ENCODE measurements at regions not wholly inside any gene's neighbourhood (a gene's known extent, or its start where the extent isn't known, plus 50 kb on each side); places are given as distances from the start of the nearest gene placed in this dataset.

- DNase-seq (ENCODE audit: low read depth in 2 of 2): no peak
- Histone ChIP-seq H3K9me3 (ENCODE audit: control insufficient read depth, insufficient read depth, low read depth, low read length) (no peaks in the 10 kb centered on the region), H3K36me3 (ENCODE audit: control insufficient read depth, insufficient read depth, low read length) (no peaks in the 10 kb centered on the region), H3K4me2 (ENCODE audit: extremely low read depth, insufficient read depth, low read length) (no peak overlapping the region), H4K20me1 (ENCODE audit: control insufficient read depth, extremely low read depth, insufficient read depth, low read length) (no peaks in the 10 kb centered on the region), H3K4me1 (ENCODE audit: control insufficient read depth, extremely low read depth, insufficient read depth, low read length) (no peaks in the 10 kb centered on the region), H3K79me2 (ENCODE audit: control insufficient read depth, insufficient read depth, low read length) (no peaks in the 10 kb centered on the region), H3K9ac (ENCODE audit: insufficient read depth, low read length) (no peak overlapping the region), H3K27me3 (ENCODE audit: control insufficient read depth, insufficient read depth, low read length) (no peaks in the 10 kb centered on the region), H2AFZ (ENCODE audit: low read length) (no peak overlapping the region), H3K4me3 (replicated peaks in 1 of 4; ENCODE audit: control extremely low read depth in 1 of 4, insufficient read depth in 1 of 4, low read depth in 3 of 4, low read length in 4 of 4) (no peak overlapping the region), H3K27ac (ENCODE audit: insufficient read depth, low read length) (no peak overlapping the region)
- no peak for TF ChIP-seq EZH2 (IDR thresholded peaks at IDR 0.05; ENCODE audit: low read length, missing control alignments)
- no peak for TF ChIP-seq CTCF (conservative IDR thresholded peaks at IDR 0.05 in 1 of 2, IDR thresholded peaks at IDR 0.05 in 1 of 2; ENCODE audit: low read depth in 1 of 2, low read length in 2 of 2)
Observed at GRCh38 chr10:109328001-109328400, 595.3 kb downstream of the XPNPEP1 start.

GRCh38 chr10:109327266-109327665 is 596.0 kb downstream of the XPNPEP1 start:
- H4K20me1 ChIP-seq (ENCODE audit: control insufficient read depth, extremely low read depth, insufficient read depth, low read length): no peaks in the 10 kb centered on the region
- no peaks in the 10 kb centered on the region for H3K9me3 ChIP-seq (ENCODE audit: control insufficient read depth, insufficient read depth, low read depth, low read length)
- no peak overlapping the region for H2AFZ ChIP-seq (ENCODE audit: low read length)
- no peaks in the 10 kb centered on the region for H3K36me3 ChIP-seq (ENCODE audit: control insufficient read depth, insufficient read depth, low read length)
- no peaks in the 10 kb centered on the region for H3K27me3 ChIP-seq (ENCODE audit: control insufficient read depth, insufficient read depth, low read length)
- no peak overlapping the region for H3K27ac ChIP-seq (ENCODE audit: insufficient read depth, low read length)
- no peak for TF ChIP-seq EZH2 (IDR thresholded peaks at IDR 0.05; ENCODE audit: low read length, missing control alignments)
- TF ChIP-seq CTCF (conservative IDR thresholded peaks at IDR 0.05 in 1 of 2, IDR thresholded peaks at IDR 0.05 in 1 of 2; ENCODE audit: low read depth in 1 of 2, low read length in 2 of 2): no peak
- H3K79me2 ChIP-seq (ENCODE audit: control insufficient read depth, insufficient read depth, low read length): no peaks in the 10 kb centered on the region
- H3K9ac ChIP-seq (ENCODE audit: insufficient read depth, low read length): no peak overlapping the region
- no peaks in the 10 kb centered on the region for H3K4me1 ChIP-seq (ENCODE audit: control insufficient read depth, extremely low read depth, insufficient read depth, low read length)
- no peak overlapping the region for H3K4me3 ChIP-seq (replicated peaks in 1 of 4; ENCODE audit: control extremely low read depth in 1 of 4, insufficient read depth in 1 of 4, low read depth in 3 of 4, low read length in 4 of 4)
- peak in 1 of 2 donors; percentile 45 for DNase-seq (ENCODE audit: low read depth in 2 of 2)
- H3K4me2 ChIP-seq (ENCODE audit: extremely low read depth, insufficient read depth, low read length): no peak overlapping the region

GRCh38 chr10:109324721-109325120 is 598.6 kb downstream of the XPNPEP1 start:
- TF ChIP-seq EZH2 (IDR thresholded peaks at IDR 0.05; ENCODE audit: low read length, missing control alignments) (no peak), CTCF (conservative IDR thresholded peaks at IDR 0.05 in 1 of 2, IDR thresholded peaks at IDR 0.05 in 1 of 2; ENCODE audit: low read depth in 1 of 2, low read length in 2 of 2) (no peak)
- Histone ChIP-seq H3K79me2 (ENCODE audit: control insufficient read depth, insufficient read depth, low read length) (no peaks in the 10 kb centered on the region), H3K27me3 (ENCODE audit: control insufficient read depth, insufficient read depth, low read length) (no peaks in the 10 kb centered on the region), H3K36me3 (ENCODE audit: control insufficient read depth, insufficient read depth, low read length) (no peaks in the 10 kb centered on the region), H3K9ac (ENCODE audit: insufficient read depth, low read length) (no peak overlapping the region), H3K27ac (ENCODE audit: insufficient read depth, low read length) (no peak overlapping the region), H4K20me1 (ENCODE audit: control insufficient read depth, extremely low read depth, insufficient read depth, low read length) (no peaks in the 10 kb centered on the region), H3K4me3 (replicated peaks in 1 of 4; ENCODE audit: control extremely low read depth in 1 of 4, insufficient read depth in 1 of 4, low read depth in 3 of 4, low read length in 4 of 4) (no peak overlapping the region), H3K9me3 (ENCODE audit: control insufficient read depth, insufficient read depth, low read depth, low read length) (no peaks in the 10 kb centered on the region), H2AFZ (ENCODE audit: low read length) (no peak overlapping the region), H3K4me2 (ENCODE audit: extremely low read depth, insufficient read depth, low read length) (no peak overlapping the region), H3K4me1 (ENCODE audit: control insufficient read depth, extremely low read depth, insufficient read depth, low read length) (no peaks in the 10 kb centered on the region)
- DNase-seq (ENCODE audit: low read depth in 2 of 2): no peak

Measured in fibroblast of lung (primary cell).